Right lobe of liver (tissue), 6 donors: ENCODE measurements at regions not wholly inside any gene's neighbourhood (a gene's known extent, or its start where the extent isn't known, plus 50 kb on each side); places are given as distances from the start of the nearest gene placed in this dataset.
"Not testable (repeated sequence)": the region's sequence is repeated elsewhere in the genome, so short reads cannot be mapped to it uniquely, and the experiment has no call there.

Source experiments
- ATAC-seq, 4 donors: fragments of 200-7000 bp; cut with Tn5 transposase; one replicate each; pipeline ENCODE4 v1.9.1; 2020; ENCODE audit warnings: mild to moderate bottlenecking in 4 of 4, moderate library complexity in 4 of 4
- DNase-seq, 3 donors: peaks; one replicate each; pipeline ENCODE4 v3.0.0-alpha.2; 2020
- H3K27ac ChIP-seq, 3 donors: fragments of 200-600 bp; one replicate each; pipeline ENCODE4 v1.8.0; 2022
- H3K27me3 ChIP-seq, 2 donors: fragments of 200-600 bp; one replicate each; pipeline ENCODE4 v1.8.0; 2022
- H3K36me3 ChIP-seq, 4 donors: fragments of 200-600 bp; sonication (generic) in 1 of 4; one replicate each; pipeline versions ENCODE4 v1.5.1 to v1.8.0; 2017 to 2022; ENCODE audit warnings: control low read depth in 1 of 4
- H3K4me1 ChIP-seq, 4 donors: fragments of 200-600 bp; sonication (generic) in 1 of 4; one replicate each; pipeline versions ENCODE4 v1.5.1 to v1.8.0; 2017 to 2022; ENCODE audit warnings: control low read depth in 1 of 4
- H3K4me3 ChIP-seq, 3 donors: fragments of 200-600 bp; one replicate each; pipeline ENCODE4 v1.8.0; 2022
- H3K9me3 ChIP-seq, 4 donors: fragments of 200-600 bp; sonication (generic) in 1 of 4; one replicate each; pipeline versions ENCODE4 v1.5.1 to v1.8.0; 2017 to 2022; ENCODE audit warnings: control low read depth in 1 of 4
- CTCF ChIP-seq, 4 donors: fragments of 200-600 bp in 3 of 4; fragments of 450-650 bp in 1 of 4; IDR thresholded peaks; one replicate each; pipeline versions ENCODE4 v1.5.1 to v1.8.0; 2016 to 2022; ENCODE audit warnings: antibody characterized with exemption in 4 of 4, mild to moderate bottlenecking in 2 of 4
- POLR2A ChIP-seq: fragments of 450-650 bp; IDR thresholded peaks from one replicate; pipeline ENCODE4 v1.6.1; 2017; ENCODE audit warnings: antibody characterized with exemption, mild to moderate bottlenecking
- WGBS: methylation state at CpG from one replicate; pipeline ENCODE4 v1.1.6; 2018; ENCODE audit warnings: low coverage, low lambda C conversion rate; ENCODE audit not compliant: insufficient coverage; ENCODE audit errors: missing lambda C conversion rate; 5-methylcytosine and 5-hydroxymethylcytosine counted together
- intact Hi-C, 2 donors: fragments of 100-400 bp; cut with DNase I; formaldehyde crosslinking; loops; one replicate each; pipeline versions ENCODE4 v1.11.2 to v1.14.1; 2022
- donor health status: DM: no; HTN: yes; CAD: no.
- donor health status: DM: no; HTN: no; CAD: no.
- donor health status: DM: no; HTN: no; CAD: no.
- donor health status: DM: no; HTN: yes; CAD: no.
- donor health status: DM: no; HTN: yes; CAD: no.

GRCh38 chr2:43067254-43068040, 159.0 kb downstream of the ZFP36L2 start:
- 87% methylated on average over 13 of the region's 14 CpGs for WGBS
- H3K4me1 ChIP-seq = no peaks in the 10 kb centered on the region
- DNase-seq = peak in 2 of 3 donors; percentile 24 to 44
- TF ChIP-seq POLR2A (no peak), CTCF (IDR thresholded peaks at IDR 0.05) (no peak)
- no peaks in the 10 kb centered on the region for H3K36me3 ChIP-seq
- H3K27me3 ChIP-seq = no peaks in the 10 kb centered on the region
- ATAC-seq = no peak
- H3K9me3 ChIP-seq = no peaks in the 10 kb centered on the region
- H3K4me3 ChIP-seq = no peak overlapping the region
- no peak overlapping the region for H3K27ac ChIP-seq
- intact Hi-C loops = no loop called here

GRCh38 chr2:43066541-43067253, 159.7 kb downstream of the ZFP36L2 start:
- H3K27ac ChIP-seq, H3K4me3 ChIP-seq, ATAC-seq, intact Hi-C loops, DNase-seq, H3K36me3 ChIP-seq, H3K9me3 ChIP-seq, H3K4me1 ChIP-seq, H3K27me3 ChIP-seq: not testable (repeated sequence)
- 84% methylated on average over 13 of the region's 20 CpGs for WGBS

GRCh38 chr2:43065871-43066270, 160.5 kb downstream of the ZFP36L2 start:
- DNase-seq (peak in 1 of 3 donors; percentile 33), ATAC-seq (no peak)
- no peak for TF ChIP-seq POLR2A
- no peak for TF ChIP-seq CTCF (IDR thresholded peaks at IDR 0.05)
- Histone ChIP-seq H3K36me3 (no peaks in the 10 kb centered on the region), H3K4me3 (no peak overlapping the region), H3K27ac (no peak overlapping the region), H3K4me1 (no peaks in the 10 kb centered on the region), H3K27me3 (no peaks in the 10 kb centered on the region), H3K9me3 (no peaks in the 10 kb centered on the region)
- 88% methylated on average over 4 of the region's 10 CpGs for WGBS
- intact Hi-C loops = no loop called here

- no peak for TF ChIP-seq CTCF (IDR thresholded peaks at IDR 0.05)
- no peak for TF ChIP-seq POLR2A
- Histone ChIP-seq H3K4me3 (no peak overlapping the region), H3K27me3 (no peaks in the 10 kb centered on the region), H3K9me3 (no peaks in the 10 kb centered on the region), H3K4me1 (no peaks in the 10 kb centered on the region), H3K36me3 (no peaks in the 10 kb centered on the region), H3K27ac (no peak overlapping the region)
- DNase-seq (no peak), ATAC-seq (no peak)
- intact Hi-C loops = no loop called here
- 88% methylated on average over 3 of the region's 3 CpGs for WGBS
These were observed 161.4 kb downstream of the ZFP36L2 start for GRCh38 chr2:43065036-43065435.

GRCh38 chr2:43063096-43063495, 163.3 kb downstream of the ZFP36L2 start:
- H3K27me3 ChIP-seq, intact Hi-C loops, H3K27ac ChIP-seq, ATAC-seq, H3K4me1 ChIP-seq, DNase-seq, H3K4me3 ChIP-seq, H3K9me3 ChIP-seq, H3K36me3 ChIP-seq: not testable (repeated sequence)
- no CpG with 5 or more reads among the region's 32 CpGs for WGBS
